ENCODE measurements at regions not wholly inside any gene's neighbourhood (a gene's known extent, or its start where the extent isn't known, plus 50 kb on each side); places are given as distances from the start of the nearest gene placed in this dataset.

- Mint-ChIP-seq H3K9me3 (ENCODE audit: low read depth) (no peaks in the 10 kb centered on the region), H3K4me1 (ENCODE audit: low read depth) (no peaks in the 10 kb centered on the region), H3K36me3 (ENCODE audit: insufficient read depth) (no peaks in the 10 kb centered on the region), H3K27me3 (peaks cover 21% of the 10 kb centered on the region), H3K4me3 (ENCODE audit: low read depth) (no peak overlapping the region), H3K27ac (no peak overlapping the region)
- DNase-seq (ENCODE audit: low spot score, unreplicated experiment), result no peak
- no peak for TF ChIP-seq CTCF (IDR thresholded peaks at IDR 0.05; ENCODE audit: unreplicated experiment)
These were observed 136.5 kb upstream of the LARP1 start for GRCh38 chr5:154618696-154619095.

- DNase-seq (ENCODE audit: low spot score, unreplicated experiment), result no peak
These were observed 136.6 kb upstream of the HAND1 start for GRCh38 chr5:154614595-154614994.

GRCh38 chr5:154614125-154614524 lies 136.1 kb upstream of the HAND1 start:
- peaks cover 6% of the 10 kb centered on the region for H3K4me1 Mint-ChIP-seq (ENCODE audit: low read depth)
- no peak for TF ChIP-seq CTCF (IDR thresholded peaks at IDR 0.05; ENCODE audit: unreplicated experiment)
- no peak for DNase-seq (ENCODE audit: low spot score, unreplicated experiment)
- H3K4me3 Mint-ChIP-seq (ENCODE audit: low read depth), result no peak overlapping the region
- H3K27ac Mint-ChIP-seq, result no peak overlapping the region
- H3K36me3 Mint-ChIP-seq (ENCODE audit: insufficient read depth), result no peaks in the 10 kb centered on the region
- H3K27me3 Mint-ChIP-seq, result peaks cover 61% of the 10 kb centered on the region
- no peaks in the 10 kb centered on the region for H3K9me3 Mint-ChIP-seq (ENCODE audit: low read depth)

More at GRCh38 chr5:154614595-154614994, 136.6 kb upstream of the HAND1 start:
- Mint-ChIP-seq H3K9me3 (ENCODE audit: low read depth) (no peaks in the 10 kb centered on the region), H3K4me3 (ENCODE audit: low read depth) (no peak overlapping the region), H3K27ac (no peak overlapping the region), H3K36me3 (ENCODE audit: insufficient read depth) (no peaks in the 10 kb centered on the region), H3K4me1 (ENCODE audit: low read depth) (peaks cover 6% of the 10 kb centered on the region), H3K27me3 (peaks cover 57% of the 10 kb centered on the region)
- TF ChIP-seq CTCF (IDR thresholded peaks at IDR 0.05; ENCODE audit: unreplicated experiment), result no peak

GRCh38 chr5:154612666-154613065 lies 134.6 kb upstream of the HAND1 start:
- TF ChIP-seq CTCF (IDR thresholded peaks at IDR 0.05; ENCODE audit: unreplicated experiment), result no peak
- H3K4me1 Mint-ChIP-seq (ENCODE audit: low read depth), result peaks cover 12% of the 10 kb centered on the region
- peaks cover 61% of the 10 kb centered on the region for H3K27me3 Mint-ChIP-seq
- no peak overlapping the region for H3K4me3 Mint-ChIP-seq (ENCODE audit: low read depth)
- no peak overlapping the region for H3K27ac Mint-ChIP-seq
- no peak for DNase-seq (ENCODE audit: low spot score, unreplicated experiment)
- no peaks in the 10 kb centered on the region for H3K36me3 Mint-ChIP-seq (ENCODE audit: insufficient read depth)
- H3K9me3 Mint-ChIP-seq (ENCODE audit: low read depth), result no peaks in the 10 kb centered on the region

GRCh38 chr5:154611341-154611767 lies 133.3 kb upstream of the HAND1 start:
- no peak overlapping the region for H3K27ac Mint-ChIP-seq
- DNase-seq (ENCODE audit: low spot score, unreplicated experiment), result no peak
- H3K4me1 Mint-ChIP-seq (ENCODE audit: low read depth), result peaks cover 12% of the 10 kb centered on the region
- H3K27me3 Mint-ChIP-seq, result peaks cover 68% of the 10 kb centered on the region
- no peak for TF ChIP-seq CTCF (IDR thresholded peaks at IDR 0.05; ENCODE audit: unreplicated experiment)
- peak overlapping the region; percentile 60 for H3K4me3 Mint-ChIP-seq (ENCODE audit: low read depth)
- no peaks in the 10 kb centered on the region for H3K36me3 Mint-ChIP-seq (ENCODE audit: insufficient read depth)
- H3K9me3 Mint-ChIP-seq (ENCODE audit: low read depth), result no peaks in the 10 kb centered on the region

Measured in progenitor cell of endocrine pancreas (in vitro differentiated cells).